Activated CD8-positive, alpha-beta memory T cell treated with anti-CD3 and anti-CD28 coated beads for 36 hours (primary cell): ENCODE measurements at regions not wholly inside any gene's neighbourhood (a gene's known extent, or its start where the extent isn't known, plus 50 kb on each side); places are given as distances from the start of the nearest gene placed in this dataset.

Experiments
- CTCF ChIA-PET: fragments of 350-600 bp; sonication (Branson Sonifier 250); formaldehyde crosslinking; loops from one replicate; lab custom pipeline; 2021; ENCODE audit warnings: antibody characterized with exemption; lab: Charles Lee
- POLR2A ChIA-PET: fragments of 350-600 bp; sonication (Branson Sonifier 250); formaldehyde crosslinking; loops from one replicate; lab custom pipeline; 2021; ENCODE audit warnings: antibody characterized with exemption; lab: Charles Lee

GRCh38 chr16:62715701-62716100 is 679.5 kb upstream of the CDH8 start:
- ChIA-PET POLR2A (no interaction called here), CTCF (no interaction called here)

GRCh38 chr16:62712566-62712965 is 676.3 kb upstream of the CDH8 start:
- CTCF ChIA-PET = no interaction called here

GRCh38 chr16:62711797-62712196 is 675.6 kb upstream of the CDH8 start:
- CTCF ChIA-PET = no interaction called here
- POLR2A ChIA-PET = no interaction called here

More at GRCh38 chr16:62712566-62712965, 676.3 kb upstream of the CDH8 start:
- POLR2A ChIA-PET = no interaction called here

GRCh38 chr16:62709794-62710193 is 673.6 kb upstream of the CDH8 start:
- POLR2A ChIA-PET = no interaction called here
- CTCF ChIA-PET = no interaction called here

GRCh38 chr16:62701426-62701825 is 665.2 kb upstream of the CDH8 start:
- POLR2A ChIA-PET = no interaction called here
- CTCF ChIA-PET = no interaction called here

- ChIA-PET POLR2A (no interaction called here), CTCF (no interaction called here)
Observed at GRCh38 chr16:62700426-62701294, 664.4 kb upstream of the CDH8 start.

- CTCF ChIA-PET = no interaction called here
- POLR2A ChIA-PET = no interaction called here
Observed at GRCh38 chr16:62692685-62693084, 656.4 kb upstream of the CDH8 start.

- POLR2A ChIA-PET = no interaction called here
- CTCF ChIA-PET = no interaction called here
Observed at GRCh38 chr16:62681819-62682218, 645.6 kb upstream of the CDH8 start.

GRCh38 chr16:62678796-62679195 is 642.6 kb upstream of the CDH8 start:
- POLR2A ChIA-PET = no interaction called here
- CTCF ChIA-PET = no interaction called here

GRCh38 chr16:62676306-62676705 is 640.1 kb upstream of the CDH8 start:
- ChIA-PET POLR2A (no interaction called here), CTCF (no interaction called here)

GRCh38 chr16:62665269-62665668 is 629.0 kb upstream of the CDH8 start:
- POLR2A ChIA-PET = no interaction called here
- CTCF ChIA-PET = no interaction called here

- ChIA-PET POLR2A (no interaction called here), CTCF (no interaction called here)
Observed at GRCh38 chr16:62664566-62664965, 628.3 kb upstream of the CDH8 start.

GRCh38 chr16:62661435-62661834 is 625.2 kb upstream of the CDH8 start:
- ChIA-PET CTCF (no interaction called here), POLR2A (no interaction called here)

- CTCF ChIA-PET = no interaction called here
Observed at GRCh38 chr16:62657116-62657515, 620.9 kb upstream of the CDH8 start.

GRCh38 chr16:62652441-62653120 is 616.3 kb upstream of the CDH8 start:
- CTCF ChIA-PET = no interaction called here
- POLR2A ChIA-PET = no interaction called here

More at GRCh38 chr16:62657116-62657515, 620.9 kb upstream of the CDH8 start:
- POLR2A ChIA-PET = no interaction called here

- CTCF ChIA-PET = no interaction called here
- POLR2A ChIA-PET = no interaction called here
Observed at GRCh38 chr16:62648256-62648655, 612.0 kb upstream of the CDH8 start.

GRCh38 chr16:62644030-62644812 is 608.0 kb upstream of the CDH8 start:
- ChIA-PET POLR2A (no interaction called here), CTCF (no interaction called here)

- POLR2A ChIA-PET = no interaction called here
- CTCF ChIA-PET = no interaction called here
Observed at GRCh38 chr16:62642677-62643076, 606.4 kb upstream of the CDH8 start.

- ChIA-PET POLR2A (no interaction called here), CTCF (no interaction called here)
Observed at GRCh38 chr16:62639890-62640289, 603.7 kb upstream of the CDH8 start.
